NCI-H2171 treated with DMSO at 0.1 percent for 48 hours (cell line): ENCODE measurements at regions not wholly inside any gene's neighbourhood (a gene's known extent, or its start where the extent isn't known, plus 50 kb on each side); places are given as distances from the start of the nearest gene placed in this dataset.
A peak's percentile ranks its signal among the peaks of the same experiment; 100 is the strongest.

Experiments used
- DNase-seq: peaks from one replicate; lab custom pipeline; 2025; lab: John Stamatoyannopoulos, UW

DNA sequence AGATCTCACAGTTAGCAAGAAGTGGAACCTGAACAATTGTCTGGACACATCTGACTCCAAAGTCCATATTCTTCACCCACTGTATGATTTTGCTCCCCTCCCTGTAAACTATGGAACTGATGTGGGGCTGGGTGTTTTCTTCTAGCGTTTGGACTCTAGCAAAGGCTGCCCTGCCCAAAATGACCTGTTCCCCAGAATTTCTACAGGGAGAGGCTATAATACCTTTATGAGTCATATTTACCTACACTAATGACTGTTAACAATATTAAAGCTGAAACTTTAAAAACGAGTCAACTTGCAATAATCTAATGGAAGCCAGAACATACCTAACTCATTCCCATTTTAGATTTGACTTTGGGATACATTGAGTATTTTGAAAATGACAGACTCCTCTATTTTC lies 531.2 kb upstream of the CFAP20DC start:
- DNase-seq, result no peak

DNA sequence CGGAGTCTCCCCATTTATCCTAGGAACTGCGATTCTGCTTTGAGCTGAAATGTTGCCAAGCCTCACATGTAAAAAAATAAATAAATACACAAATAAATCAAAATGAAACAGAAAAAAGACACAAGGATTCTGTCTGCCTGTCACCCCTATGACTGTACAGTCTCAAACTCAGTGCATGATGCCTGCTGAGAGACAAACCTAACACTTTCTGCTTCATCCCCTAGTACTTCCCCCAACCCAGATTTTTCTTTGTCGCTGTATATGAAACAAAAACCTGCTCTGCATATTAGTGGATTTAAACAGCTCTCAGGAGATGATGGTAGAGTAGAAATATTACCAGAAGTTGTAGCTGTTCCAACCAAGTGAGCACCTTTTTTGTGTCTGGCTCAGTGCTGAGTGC lies 530.7 kb upstream of the CFAP20DC start:
- no peak for DNase-seq

DNA sequence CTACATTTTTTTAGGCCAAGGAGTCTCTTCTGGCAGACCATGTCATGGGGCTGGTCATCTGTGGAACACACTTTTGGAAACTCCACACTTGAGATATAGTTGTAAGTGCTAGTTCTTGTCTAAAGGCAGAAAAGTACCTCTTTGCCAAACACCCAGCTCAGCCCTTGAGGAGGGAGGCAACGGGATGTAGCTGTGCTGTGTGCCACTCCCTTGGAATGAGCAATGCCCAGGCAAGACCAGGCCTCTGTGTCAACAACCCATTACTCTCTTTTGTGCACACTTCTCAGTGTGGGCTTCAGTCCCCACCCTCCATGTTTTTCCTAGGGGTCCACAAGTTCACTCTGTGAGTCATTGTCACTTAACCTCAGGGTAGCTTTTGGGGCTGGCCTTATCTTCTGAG lies 528.3 kb upstream of the CFAP20DC start:
- DNase-seq, result no peak

DNA sequence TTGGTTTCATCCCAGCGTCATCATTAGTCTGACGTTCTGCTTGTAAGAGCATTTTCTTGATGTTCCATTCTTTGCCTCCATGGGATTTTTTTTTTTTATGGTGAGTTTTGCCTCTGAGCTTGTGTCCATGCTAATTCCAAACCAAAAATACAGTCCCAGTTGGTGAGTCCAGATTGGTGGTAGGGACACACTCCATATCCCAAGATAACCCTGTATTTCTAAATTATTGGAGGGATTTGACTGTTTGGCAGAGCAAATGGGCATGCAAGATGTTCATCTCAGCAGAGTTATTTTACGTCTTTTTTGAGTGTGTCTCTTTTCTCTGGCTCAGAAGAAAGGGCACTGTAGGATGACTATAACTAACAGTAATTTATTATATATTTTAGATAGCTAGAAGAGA lies 526.8 kb upstream of the CFAP20DC start:
- DNase-seq, result no peak

DNA sequence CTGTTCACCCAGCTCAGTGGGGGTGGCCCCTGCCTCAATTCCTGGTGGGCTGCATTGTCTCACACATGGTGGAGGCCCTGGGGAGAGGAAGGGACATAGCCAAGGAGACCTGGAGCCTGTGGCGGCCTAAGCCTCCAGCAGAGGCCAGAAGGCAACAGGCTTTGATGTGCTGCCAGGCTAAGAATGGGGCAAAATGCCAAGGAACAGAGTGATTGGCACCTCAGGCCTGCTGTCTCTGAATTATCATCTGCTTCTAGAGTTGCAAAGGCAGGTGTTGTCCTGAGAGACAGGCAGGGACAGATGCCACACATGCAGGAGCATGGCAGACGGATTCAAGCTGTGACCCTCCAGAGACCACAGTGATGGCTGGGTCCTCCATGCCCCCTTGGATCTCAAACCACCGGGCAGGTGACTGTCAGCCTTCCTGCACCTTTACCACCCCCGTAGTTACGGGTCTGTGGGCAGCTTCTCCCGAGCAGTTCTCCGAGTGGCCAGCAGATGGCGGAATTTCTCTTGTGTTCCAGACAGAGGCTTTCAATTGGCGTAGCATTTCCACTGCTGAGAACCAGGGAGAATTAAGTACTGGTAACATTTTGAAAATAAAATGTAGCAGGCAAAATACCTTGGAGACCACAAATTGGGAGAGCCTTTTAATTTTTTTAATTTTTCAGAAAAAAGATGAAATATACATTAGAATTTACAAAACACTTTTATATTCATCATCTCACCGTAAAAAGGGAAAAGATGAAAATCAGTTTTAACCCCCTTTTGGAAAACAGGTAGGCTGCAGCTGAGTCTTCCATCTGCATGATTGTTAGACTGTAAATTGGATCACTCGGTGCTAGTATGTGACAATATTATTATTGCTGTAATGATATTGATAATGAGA lies 525.5 kb upstream of the CFAP20DC start:
- peak; percentile 95 for DNase-seq

DNA sequence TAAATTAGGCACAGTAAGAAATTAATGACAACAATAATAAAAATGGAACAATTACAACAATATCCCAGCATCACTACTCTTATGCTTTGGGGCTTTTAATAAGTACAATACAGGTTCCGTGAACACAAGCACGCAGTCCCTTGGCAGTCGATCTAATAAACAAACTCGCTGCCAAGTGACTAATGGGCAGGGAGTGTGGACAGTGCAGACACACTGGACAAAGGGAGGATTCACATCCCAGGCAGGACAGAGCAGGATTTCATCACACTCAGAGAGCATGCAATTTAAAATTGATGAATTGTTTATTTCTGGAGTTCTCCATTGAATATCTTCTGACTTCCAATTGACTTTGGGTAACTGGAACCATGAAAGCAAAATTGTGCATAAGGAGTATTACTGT lies 524.1 kb upstream of the CFAP20DC start:
- DNase-seq, result no peak

DNA sequence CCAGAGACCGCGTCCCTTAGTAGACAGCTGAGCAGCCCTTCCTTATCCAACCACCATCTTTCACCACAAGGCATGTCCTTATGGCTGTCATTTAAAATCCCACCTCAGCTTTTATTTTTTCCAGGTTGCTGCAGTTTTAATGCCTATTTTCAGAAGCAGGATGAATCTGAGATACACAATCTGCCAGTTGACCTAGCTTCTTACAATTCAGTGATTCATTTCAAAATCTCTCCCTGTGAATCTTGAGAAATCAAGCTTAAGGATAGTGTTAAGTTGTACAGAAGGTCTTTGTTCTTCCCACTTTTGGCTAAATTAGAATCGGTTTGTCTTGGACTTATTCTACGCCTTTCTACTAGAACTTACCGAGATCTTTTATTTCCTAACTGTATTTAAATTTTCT lies 522.3 kb upstream of the CFAP20DC start:
- DNase-seq, result no peak

DNA sequence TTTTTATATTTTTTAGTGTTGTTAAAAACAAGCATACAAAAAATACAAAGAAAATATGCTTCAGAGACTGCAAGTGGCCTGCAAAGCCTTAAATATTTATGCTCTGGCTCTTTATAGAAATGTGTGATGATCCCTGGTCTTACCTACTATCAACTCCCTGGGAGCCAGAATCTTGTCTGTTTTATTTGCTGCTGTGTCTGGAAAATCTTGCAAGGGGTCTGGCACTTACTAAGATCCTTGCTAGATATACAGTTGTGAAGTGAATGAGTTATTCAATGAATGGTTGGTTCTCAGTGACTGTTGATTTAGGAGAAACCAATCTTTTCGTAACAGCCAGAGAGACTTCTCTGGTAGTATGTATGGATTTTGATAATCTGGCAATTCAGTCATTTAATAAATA lies 521.0 kb upstream of the CFAP20DC start:
- no peak for DNase-seq

DNA sequence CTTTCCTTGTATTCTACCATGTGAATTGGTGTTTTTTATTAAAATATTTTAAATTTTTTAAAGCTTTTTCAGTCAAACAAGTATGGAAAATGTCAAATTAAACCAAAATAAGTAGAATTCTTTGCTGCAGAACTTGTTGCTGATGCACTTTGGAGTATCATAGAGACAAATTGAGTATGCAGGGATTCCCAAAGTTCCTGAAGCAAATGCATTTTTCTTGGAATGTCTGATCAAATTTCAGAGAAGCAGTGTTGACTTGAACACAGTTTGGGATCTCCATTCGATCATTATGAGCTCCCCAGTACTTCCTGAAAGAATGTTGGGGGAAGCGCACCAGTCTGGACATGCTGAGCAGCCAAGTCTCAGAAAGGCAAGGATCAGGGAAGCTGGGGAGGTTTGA lies 517.8 kb upstream of the CFAP20DC start:
- DNase-seq, result no peak

DNA sequence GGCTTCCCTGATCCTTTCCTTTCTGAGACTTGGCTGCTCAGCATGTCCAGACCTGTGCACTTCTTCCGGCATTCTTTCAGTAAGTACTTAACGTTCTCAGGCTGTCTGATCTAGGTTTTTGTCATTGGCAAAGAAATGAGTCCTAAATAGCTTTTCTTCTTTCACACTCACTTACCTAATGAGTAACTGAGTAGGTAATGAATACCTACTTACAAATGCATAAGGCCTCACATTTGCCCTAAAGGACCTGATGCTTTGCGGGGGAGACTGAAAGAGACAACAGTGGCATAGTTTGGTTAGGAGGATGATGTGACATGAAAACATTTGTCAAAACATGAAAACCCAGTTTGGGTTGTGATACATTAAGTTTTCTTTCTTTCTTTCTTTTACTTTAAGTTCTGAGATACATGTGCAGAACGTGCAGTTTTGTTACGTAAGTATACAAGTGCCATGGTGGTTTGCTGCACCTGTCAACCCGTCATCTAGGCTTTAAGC lies 516.7 kb upstream of the CFAP20DC start:
- peak; percentile 23 for DNase-seq

DNA sequence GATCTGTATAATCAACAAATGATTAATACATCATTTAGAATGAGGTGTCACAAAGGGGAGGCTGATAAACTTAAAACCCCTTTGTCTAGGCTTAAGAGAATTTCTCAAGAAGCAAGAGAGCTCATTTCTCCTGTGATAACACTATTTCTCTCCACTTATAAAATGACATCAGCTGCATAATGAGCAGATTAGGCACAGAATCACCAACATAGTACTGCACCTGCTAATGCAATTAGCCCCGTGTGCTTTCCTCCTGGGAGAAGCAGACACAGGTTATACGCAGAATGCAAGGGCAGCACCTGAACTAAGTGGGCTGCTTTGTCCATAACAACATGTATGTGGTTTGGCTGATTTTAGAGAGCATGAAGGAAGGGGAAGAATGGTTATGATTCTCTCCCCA lies 515.3 kb upstream of the CFAP20DC start:
- peak; percentile 58 for DNase-seq

DNA sequence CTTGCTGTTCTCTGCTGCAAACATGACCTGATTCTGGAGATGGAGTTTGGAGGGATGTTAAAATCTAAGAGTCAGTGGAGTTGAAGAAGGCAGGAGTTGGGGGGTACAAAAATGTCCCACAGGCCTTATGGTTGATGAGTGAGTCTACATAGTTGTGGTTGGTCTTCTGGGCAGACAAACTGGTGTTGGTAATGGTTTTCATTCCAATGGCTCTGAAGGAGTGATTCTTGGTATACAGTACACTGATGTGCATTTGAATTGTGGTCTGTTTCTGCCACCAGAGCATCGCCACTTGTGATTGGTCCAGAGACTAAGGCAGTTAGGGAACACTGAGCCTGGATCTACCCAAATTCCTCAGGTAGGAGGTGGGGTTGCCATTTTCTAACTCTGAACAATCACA lies 514.1 kb upstream of the CFAP20DC start:
- no peak for DNase-seq

DNA sequence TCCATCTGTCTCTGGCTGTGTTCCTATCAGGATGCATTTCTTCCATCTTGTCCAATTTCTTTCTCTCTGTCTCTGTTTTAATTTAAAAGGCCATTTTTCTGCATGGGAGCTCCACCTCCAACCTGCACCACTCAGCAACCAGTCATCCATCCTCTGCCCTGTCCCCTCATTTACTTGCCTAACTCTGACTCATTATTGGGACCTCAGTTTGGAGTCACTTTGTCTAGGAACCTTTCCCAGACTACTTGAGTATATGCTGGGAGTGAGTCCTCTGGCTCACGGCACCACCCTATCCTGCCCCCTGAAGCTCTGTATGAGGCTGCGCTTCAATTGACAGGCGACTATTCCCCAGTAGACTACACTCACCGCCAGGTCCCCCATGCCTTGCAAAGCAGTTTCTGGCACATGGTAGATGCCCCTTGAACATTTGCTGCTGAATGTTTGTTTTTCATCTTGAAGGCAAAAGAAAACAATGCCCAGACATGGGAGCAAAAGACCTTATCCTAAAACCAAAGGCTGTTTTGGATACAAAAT lies 513.3 kb upstream of the CFAP20DC start:
- DNase-seq, result no peak

DNA sequence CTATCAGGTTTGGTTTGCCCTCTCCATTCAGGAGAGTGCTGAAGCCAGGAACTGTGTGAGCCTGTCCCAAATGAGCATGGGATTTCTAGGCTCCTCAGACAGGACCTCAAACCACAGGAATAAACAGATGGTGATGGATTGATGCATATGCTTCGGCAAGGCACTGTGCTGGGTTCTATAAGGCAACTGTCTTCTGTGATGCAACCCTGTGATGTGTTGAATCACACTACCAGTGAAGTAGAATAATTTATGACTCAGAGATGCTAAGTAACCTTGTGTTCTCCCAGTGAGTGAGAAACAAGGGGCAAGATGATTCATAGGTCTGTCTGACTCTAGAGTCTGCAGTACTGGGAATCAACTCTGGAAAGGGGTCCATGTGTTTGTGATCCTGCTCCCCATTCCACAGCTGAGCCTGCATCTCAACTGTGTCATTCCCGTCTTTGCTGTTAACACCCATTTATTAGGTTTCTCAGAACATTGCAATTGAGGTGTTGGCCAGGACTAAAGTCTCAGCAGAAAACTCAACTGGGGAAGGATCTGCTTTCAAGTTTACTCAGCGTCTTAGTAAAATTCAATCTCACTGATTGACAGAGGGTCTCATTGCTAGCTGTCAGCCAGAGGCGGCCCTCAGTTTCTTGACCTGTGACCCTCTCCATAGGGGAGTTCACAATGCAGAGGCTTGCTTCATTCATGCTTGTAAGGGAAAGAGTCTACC lies 510.1 kb upstream of the CFAP20DC start:
- DNase-seq, result peak; percentile 24

DNA sequence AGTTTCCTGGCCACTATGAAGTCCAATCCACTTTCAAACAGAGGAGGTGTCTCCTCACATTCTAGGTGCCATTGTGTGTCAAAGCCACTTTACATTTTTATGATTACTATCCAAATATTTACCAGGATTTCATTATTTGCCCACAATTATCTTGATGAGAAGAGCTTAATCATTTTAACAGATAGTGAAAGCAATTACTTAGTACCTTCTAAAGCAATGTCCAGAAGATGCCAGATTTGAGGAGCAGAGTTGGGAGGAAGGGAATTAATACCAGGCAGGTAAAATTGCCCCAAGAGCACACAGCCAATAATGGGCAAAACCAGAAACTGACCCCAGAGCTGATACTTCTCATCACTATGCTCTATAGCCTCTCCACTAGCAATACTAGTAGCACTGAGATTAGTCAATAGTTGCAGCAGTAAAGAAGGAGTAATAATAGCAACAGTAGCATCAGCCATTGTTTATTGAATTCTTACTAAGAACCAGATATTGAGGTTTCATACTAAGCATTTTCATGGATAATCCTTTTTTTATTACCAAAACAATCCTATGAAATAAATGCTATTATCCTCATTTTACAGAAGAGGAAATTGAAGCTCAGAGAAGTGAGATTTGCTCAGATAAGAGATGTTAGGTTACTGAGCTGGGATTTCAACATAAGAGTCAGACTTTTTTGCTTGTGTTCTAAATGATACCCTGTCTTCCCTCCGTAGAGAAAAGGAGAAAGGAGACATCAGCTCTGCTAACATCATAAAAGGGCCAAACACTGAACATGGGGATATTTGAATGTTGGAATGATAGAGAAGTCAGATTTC lies 509.3 kb upstream of the CFAP20DC start:
- DNase-seq, result no peak

DNA sequence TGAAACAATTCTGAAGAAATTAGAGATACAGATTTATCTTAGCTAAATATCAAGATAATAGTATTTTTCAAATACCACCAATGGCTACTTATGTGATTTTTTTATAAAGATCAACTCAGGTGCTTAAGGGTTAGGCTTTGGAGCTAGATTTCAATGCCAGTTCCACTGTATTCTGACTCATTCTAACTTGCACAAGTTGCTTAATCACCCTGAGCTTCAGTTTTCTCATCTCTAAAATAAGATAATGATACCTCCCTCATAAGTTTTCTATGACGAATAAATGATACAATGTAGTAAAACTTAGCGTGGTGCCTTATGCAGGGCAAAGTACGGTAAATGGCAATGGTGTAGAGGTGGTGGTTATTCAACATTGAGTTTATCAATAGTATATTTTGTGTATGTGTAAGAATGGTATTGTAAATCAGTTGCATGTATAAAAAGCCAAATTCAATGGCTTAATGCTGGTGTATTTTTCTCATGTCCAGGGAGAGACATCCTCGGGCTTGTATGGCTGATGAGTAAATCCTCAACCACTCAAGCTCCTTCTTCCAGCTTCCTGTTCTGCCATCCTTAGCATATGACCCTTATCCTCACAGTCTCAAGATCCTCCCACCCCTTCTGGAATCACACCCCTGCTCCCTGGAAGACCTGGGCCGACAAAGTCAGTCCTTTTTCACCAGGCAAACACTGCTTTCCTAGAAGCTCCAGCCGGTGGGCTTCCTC lies 505.9 kb upstream of the CFAP20DC start:
- no peak for DNase-seq

DNA sequence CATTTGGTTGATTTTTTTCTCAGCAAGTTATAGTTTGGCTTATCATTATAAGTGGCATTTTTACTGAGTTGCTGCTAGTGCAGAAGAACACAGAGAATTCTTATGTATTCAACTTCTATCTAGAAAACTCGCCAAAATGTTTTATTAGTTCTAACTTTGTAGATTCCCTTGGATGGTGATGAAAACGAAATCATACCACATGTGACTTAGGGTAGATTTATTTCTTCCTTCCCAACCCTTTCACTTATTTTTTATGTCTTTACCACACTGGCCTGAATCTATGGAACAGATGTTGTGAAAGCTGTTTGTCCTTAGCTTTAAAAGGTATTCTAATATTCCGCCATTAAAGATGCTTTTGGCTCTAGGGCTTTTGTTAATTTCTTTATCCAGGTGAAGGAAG lies 503.3 kb upstream of the CFAP20DC start:
- DNase-seq, result no peak

DNA sequence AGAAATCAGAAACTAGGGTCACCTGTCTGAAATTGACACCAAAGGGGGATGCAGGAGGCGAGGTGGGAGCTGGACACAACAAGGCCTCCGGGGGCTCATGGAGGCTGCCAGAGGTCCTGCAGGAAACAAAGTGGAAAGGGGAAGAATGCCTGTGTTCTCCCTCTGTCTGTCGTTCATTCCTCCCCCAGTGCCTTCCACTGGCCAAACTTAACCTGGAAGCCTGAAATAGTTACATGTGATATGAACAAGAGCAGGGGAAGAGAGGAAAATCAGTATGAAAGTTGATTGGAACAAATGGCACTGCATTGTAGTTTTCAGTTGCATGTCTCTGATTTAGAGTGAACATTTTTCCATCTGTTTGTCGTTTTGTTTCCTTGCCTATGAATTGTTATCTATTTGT lies 502.0 kb upstream of the CFAP20DC start:
- peak; percentile 24 for DNase-seq

DNA sequence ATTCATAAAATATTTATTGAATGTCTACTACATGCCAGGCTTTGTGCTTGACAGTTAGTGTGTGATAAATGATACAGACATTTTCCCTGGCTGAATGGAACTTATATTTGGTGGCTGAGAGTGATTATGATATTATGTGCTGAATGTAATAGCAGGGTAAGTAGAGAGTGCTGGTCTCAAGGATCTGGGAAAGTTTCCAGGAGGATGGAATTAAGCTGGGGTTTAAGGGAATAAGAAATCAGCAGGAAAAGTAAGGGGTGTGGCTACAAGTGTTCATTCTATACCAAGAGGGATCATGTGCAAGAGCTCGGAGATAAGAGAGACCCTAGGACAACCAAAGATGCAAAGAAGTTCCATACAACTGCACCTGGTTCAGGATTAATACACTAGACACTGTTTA lies 500.1 kb upstream of the CFAP20DC start:
- no peak for DNase-seq

DNA sequence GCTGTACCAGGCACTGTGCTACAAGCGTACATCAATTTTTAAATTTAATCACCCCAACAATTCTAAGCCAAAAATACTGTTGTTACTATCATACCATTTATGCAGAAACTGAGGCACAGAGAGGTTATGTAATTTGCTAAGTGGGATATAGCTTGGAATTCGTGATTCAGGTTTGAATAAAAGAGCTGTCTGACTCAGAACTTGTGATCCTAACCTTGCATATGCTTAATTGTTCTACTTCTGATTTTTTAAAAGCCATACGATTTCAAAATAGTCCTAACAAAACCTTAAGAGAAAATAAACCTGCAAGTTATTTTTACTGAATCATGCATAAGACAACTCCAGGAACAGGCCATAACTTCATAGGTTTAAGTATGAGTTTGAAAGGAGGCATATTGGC lies 498.0 kb upstream of the CFAP20DC start:
- DNase-seq, result no peak

DNA sequence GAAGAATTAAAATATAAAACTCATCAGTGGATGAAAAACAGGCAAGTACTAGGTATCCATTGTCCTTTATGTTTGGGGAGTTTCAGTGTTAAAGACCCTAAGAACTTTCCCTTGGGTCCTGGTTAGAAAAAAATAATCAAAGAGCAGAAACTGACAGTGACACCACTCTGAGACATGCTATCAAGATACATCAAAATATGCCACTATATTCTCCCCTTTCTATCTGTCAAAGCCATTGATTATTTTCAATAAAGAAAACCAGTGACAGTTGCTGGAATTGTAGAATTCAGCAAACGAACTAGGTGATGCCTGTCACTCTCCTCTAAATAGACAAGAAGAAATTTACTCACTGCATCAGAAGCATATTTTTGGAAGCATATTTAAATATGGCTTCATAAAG lies 496.7 kb upstream of the CFAP20DC start:
- no peak for DNase-seq

DNA sequence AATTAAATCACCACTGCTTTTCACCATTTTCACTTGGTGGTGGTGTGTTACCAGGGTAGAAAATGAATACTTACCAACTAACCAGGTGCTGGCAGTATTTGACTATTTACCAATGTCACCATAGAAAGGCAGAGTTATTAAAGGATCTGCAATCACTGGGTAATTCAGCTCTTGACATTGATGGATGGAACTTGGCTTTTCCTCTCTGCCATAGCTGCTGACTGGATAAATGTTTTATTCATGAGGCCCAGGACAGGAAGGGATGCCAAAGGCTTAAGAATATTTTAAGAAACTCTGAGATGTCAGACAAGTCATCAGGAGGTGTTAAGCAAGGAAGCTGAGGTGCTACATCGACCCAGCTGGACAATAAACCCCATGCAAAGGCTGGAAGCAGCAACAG lies 495.5 kb upstream of the CFAP20DC start:
- no peak for DNase-seq
